ENCODE measurements at regions not wholly inside any gene's neighbourhood (a gene's known extent, or its start where the extent isn't known, plus 50 kb on each side); places are given as distances from the start of the nearest gene placed in this dataset.

DNA sequence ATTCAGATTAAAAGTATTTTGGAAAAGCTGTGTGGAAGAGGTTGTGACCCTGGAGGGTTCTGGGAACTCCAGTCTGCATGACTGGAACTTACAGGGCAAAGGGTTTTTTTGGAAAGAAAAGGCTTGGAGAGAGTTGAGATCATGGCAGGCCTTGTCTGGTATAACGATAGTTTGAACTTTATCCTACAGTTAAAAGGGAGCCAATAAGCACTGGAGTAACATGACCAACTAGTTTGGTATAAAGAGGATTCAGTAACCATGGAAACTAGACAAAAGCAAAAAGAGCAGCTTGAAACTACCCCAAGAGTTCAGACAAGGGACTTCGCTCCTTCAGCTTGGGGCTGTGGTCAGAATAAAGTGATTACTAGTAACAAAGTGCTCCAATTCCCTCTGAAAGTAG lies 151.2 kb upstream of the TMCO5A start:
- Mint-ChIP-seq H3K27me3 (peaks cover 8 to 9% of the 10 kb centered on the region in 2 donors), H3K36me3 (ENCODE audit: insufficient read depth) (no peaks in the 10 kb centered on the region), H3K4me3 (no peak overlapping the region), H3K4me1 (ENCODE audit: low read depth in 2 of 2) (no peaks in the 10 kb centered on the region), H3K9me3 (no peaks in the 10 kb centered on the region), H3K27ac (peak overlapping the region in 1 of 2 donors; percentile 60)
- DNase-seq (no peak), ATAC-seq (replicated peaks) (no peak)

DNA sequence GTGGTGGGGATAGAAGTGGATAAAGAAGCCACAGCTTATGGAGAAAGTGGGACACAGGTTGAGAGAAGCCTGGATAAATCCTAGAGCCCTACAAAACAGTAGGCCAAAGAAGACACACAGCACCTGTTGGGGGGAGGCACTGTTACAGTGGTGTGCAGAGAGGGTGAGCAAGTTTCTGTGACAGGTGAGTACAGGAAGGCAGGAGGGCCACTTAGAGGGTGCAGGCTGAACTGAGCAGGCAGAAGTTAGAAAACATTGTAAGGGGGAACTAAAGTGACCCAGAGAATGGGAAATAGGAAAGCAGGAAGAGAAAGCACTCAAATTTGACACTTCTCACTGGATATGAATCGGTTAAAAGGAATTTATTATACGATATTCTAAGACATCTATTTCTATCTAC lies 146.1 kb upstream of the TMCO5A start:
- H3K27ac Mint-ChIP-seq, result no peak overlapping the region
- DNase-seq, result no peak
- H3K4me3 Mint-ChIP-seq, result no peak overlapping the region
- no peaks in the 10 kb centered on the region for H3K4me1 Mint-ChIP-seq (ENCODE audit: low read depth in 2 of 2)
- no peaks in the 10 kb centered on the region for H3K9me3 Mint-ChIP-seq
- no peaks in the 10 kb centered on the region for H3K36me3 Mint-ChIP-seq (ENCODE audit: insufficient read depth)
- ATAC-seq (replicated peaks), result no peak
- H3K27me3 Mint-ChIP-seq, result peaks cover under 1 to 10% of the 10 kb centered on the region in 2 donors

DNA sequence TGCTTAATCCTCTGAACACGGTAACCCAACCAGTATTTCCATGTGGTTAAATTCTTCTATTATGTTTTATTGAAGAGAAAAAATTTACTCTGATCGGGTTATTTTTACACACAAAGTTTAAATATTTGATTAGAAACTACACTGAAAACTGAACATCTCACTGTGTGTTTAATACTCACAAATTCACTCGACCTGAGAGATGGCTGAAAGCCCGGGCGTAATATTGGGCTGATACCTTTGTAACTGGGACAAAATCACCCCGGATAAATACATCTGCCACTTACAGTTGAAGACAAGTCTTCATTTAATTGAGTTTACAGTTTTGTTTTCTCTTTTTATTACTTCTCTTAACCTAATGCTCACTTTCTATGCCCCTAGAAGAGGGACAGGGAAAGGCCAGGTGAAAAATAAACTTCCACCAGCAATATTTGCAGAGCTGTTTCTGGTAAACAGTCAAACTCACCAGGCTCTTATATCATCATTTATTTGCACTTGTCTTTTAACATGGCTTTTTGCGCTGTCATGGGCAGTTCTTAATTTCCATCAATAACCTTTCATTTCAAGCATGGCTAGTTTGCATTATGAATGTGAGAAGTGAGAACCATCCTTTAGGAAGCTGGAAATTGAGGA lies 145.6 kb upstream of the TMCO5A start:
- Mint-ChIP-seq H3K36me3 (ENCODE audit: insufficient read depth) (no peaks in the 10 kb centered on the region), H3K4me3 (no peak overlapping the region), H3K4me1 (ENCODE audit: low read depth in 2 of 2) (no peaks in the 10 kb centered on the region), H3K9me3 (no peaks in the 10 kb centered on the region), H3K27ac (no peak overlapping the region), H3K27me3 (peaks cover 0 to 10% of the 10 kb centered on the region in 2 donors)
- ATAC-seq (replicated peaks) (no peak), DNase-seq (no peak)

DNA sequence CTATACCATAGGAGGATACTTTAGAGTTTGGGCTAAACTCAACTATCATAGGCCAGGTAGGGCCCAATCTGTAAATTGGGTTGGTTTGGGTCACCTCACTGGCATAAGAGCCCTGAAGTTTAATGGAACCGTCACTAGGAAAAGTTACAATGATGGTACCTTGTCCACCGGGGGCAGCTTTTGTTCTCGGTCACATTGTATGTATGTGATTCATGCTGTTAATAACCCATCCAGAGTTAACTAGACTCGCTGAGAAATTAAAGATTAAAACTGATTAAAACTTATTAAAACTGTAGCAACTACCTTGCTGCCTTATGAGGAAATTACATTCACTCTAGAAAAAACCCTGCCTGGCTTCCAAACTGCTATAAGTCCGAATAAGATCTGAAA lies 145.0 kb upstream of the TMCO5A start:
- Mint-ChIP-seq H3K27ac (no peak overlapping the region), H3K9me3 (no peaks in the 10 kb centered on the region), H3K36me3 (ENCODE audit: insufficient read depth) (no peaks in the 10 kb centered on the region), H3K4me3 (no peak overlapping the region), H3K4me1 (ENCODE audit: low read depth in 2 of 2) (no peaks in the 10 kb centered on the region), H3K27me3 (peaks cover 0 to 10% of the 10 kb centered on the region in 2 donors)
- ATAC-seq (replicated peaks), result no peak
- no peak for DNase-seq

DNA sequence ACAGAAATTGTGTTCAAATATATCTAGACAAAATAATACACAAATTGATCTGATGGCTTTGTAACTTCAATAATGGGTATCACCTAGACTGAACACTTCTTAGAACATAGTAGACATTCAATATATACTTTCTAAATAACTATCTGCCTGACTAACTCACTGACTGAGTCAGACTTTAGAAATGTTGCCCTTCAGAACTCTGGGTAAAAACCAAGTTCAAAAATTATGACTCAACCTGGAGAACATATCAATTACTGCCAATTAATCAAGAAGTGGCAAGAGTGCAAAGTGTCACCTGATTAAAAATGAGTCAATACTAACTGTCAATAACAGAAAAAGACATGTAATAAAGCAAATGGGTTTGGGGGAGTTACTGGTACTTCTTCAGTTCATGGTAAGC lies 144.6 kb upstream of the TMCO5A start:
- Mint-ChIP-seq H3K27me3 (peaks cover 0 to 10% of the 10 kb centered on the region in 2 donors), H3K9me3 (no peaks in the 10 kb centered on the region), H3K4me1 (ENCODE audit: low read depth in 2 of 2) (no peaks in the 10 kb centered on the region), H3K36me3 (ENCODE audit: insufficient read depth) (no peaks in the 10 kb centered on the region), H3K4me3 (no peak overlapping the region), H3K27ac (no peak overlapping the region)
- DNase-seq (no peak), ATAC-seq (replicated peaks) (no peak)

DNA sequence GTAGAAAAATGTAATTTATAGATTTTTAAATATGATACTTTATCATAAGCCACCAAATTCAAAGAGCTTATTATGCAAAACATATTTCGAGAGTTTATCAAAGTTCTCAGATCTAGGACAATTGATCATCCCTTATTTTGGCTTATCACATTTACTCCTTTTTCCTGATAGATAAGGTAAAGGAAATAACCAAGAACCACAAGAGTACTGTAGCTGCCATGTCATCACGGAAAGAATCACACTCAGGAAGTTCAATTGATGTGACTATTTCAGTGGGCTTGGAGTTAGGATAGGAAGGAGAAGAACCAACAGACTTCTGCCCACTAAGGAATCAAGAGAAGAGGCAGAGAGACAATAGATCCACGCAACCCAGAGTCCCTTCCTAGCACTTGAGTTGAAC lies 142.7 kb upstream of the TMCO5A start:
- Mint-ChIP-seq H3K4me1 (ENCODE audit: low read depth in 2 of 2) (no peaks in the 10 kb centered on the region), H3K9me3 (no peaks in the 10 kb centered on the region), H3K36me3 (ENCODE audit: insufficient read depth) (no peaks in the 10 kb centered on the region), H3K27me3 (peaks cover 0 to 21% of the 10 kb centered on the region in 2 donors), H3K27ac (no peak overlapping the region), H3K4me3 (no peak overlapping the region)
- ATAC-seq (replicated peaks) (no peak), DNase-seq (no peak)

DNA sequence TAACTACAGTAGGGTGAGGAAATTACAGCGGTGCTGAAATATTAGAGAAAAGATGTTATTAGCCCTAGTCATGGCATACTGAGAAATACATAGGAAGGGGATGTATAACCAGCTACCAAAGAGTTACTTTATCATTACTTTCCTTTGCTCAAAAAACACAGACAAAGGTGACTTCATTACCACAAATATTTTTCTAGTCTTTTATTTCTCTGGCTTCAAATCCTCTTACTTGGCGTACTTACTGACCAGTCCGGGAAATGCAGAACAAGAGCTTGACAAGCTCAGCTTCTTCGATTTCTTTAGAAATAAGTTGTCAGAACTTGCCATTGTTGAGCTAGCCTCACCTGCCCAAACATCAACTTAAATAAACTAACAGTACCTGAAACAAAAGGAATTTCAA lies 142.1 kb upstream of the TMCO5A start:
- H3K36me3 Mint-ChIP-seq (ENCODE audit: insufficient read depth), result no peaks in the 10 kb centered on the region
- H3K4me3 Mint-ChIP-seq, result no peak overlapping the region
- ATAC-seq (replicated peaks), result no peak
- no peaks in the 10 kb centered on the region for H3K4me1 Mint-ChIP-seq (ENCODE audit: low read depth in 2 of 2)
- H3K27me3 Mint-ChIP-seq, result peaks cover 0 to 21% of the 10 kb centered on the region in 2 donors
- H3K9me3 Mint-ChIP-seq, result no peaks in the 10 kb centered on the region
- no peak for DNase-seq
- no peak overlapping the region for H3K27ac Mint-ChIP-seq

DNA sequence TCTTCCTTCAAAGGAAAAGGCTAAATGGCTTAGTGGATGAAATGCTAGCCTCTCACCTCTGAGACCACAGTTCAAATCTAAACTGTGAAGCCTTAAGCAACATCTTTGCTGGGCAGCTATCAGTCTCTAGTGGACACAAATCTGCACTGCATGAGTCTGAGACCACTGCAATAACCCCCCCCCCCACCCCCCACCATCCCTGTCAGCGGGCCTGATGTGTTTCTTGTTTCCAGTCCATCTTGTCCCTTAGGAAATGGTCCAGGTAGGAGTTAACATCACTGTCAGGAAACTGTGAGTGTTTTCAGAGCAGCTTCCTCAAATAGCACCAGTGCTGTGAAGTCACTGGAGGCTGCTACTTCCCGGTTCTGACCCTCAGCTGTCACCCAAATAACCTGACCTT lies 140.6 kb upstream of the TMCO5A start:
- no peak overlapping the region for H3K27ac Mint-ChIP-seq
- H3K27me3 Mint-ChIP-seq, result peaks cover 0 to 11% of the 10 kb centered on the region in 2 donors
- H3K36me3 Mint-ChIP-seq (ENCODE audit: insufficient read depth), result no peaks in the 10 kb centered on the region
- H3K9me3 Mint-ChIP-seq, result no peaks in the 10 kb centered on the region
- DNase-seq, result no peak
- H3K4me1 Mint-ChIP-seq (ENCODE audit: low read depth in 2 of 2), result no peaks in the 10 kb centered on the region
- no peak overlapping the region for H3K4me3 Mint-ChIP-seq
- ATAC-seq (replicated peaks), result no peak

DNA sequence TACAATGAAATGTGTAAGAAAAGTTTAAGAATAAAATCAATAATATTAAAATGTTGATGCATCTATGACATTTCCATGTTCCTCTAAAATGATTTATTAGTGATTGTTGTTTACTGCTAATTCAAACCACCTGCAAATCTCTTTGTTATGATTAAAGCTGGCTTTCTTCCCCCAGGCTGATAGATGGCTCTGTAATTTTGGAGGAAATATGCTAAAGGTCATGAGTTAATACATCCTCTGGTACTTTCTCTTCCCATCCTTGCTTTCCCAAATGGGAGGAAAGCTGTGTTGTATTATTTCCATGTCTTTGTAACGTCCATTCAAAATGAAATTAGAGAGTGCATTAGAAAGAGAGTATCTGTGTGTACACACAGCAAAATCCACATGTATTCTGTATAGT lies 139.5 kb upstream of the TMCO5A start:
- Mint-ChIP-seq H3K36me3 (ENCODE audit: insufficient read depth) (no peaks in the 10 kb centered on the region), H3K27me3 (peaks cover 0 to 11% of the 10 kb centered on the region in 2 donors), H3K4me1 (ENCODE audit: low read depth in 2 of 2) (no peaks in the 10 kb centered on the region), H3K9me3 (no peaks in the 10 kb centered on the region), H3K27ac (no peak overlapping the region), H3K4me3 (no peak overlapping the region)
- no peak for DNase-seq
- ATAC-seq (replicated peaks), result no peak

DNA sequence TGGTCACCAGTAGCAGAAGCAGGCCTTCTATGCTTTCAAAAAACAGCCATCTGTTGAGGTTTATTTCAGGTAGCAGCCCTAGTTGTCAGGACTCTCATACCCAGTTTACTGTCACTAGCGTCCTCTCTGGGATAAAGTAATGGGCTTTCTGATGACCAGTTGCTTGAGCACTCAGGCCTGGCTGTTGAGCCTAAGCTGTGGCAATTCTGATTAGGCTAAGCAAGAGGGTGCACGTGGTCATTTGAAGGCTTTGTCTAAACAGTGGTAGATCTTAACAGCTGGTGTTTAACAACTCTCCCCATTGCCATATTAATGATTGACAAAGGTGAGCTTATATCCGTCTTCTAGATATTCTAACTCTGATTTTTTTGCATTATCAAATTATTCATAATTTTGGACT lies 132.9 kb upstream of the TMCO5A start:
- no peak for DNase-seq
- no peaks in the 10 kb centered on the region for H3K4me1 Mint-ChIP-seq (ENCODE audit: low read depth in 2 of 2)
- no peak for ATAC-seq (replicated peaks)
- no peaks in the 10 kb centered on the region for H3K9me3 Mint-ChIP-seq
- no peak overlapping the region for H3K27ac Mint-ChIP-seq
- peaks cover under 1 to 9% of the 10 kb centered on the region in 2 donors for H3K27me3 Mint-ChIP-seq
- H3K36me3 Mint-ChIP-seq (ENCODE audit: insufficient read depth), result no peaks in the 10 kb centered on the region
- H3K4me3 Mint-ChIP-seq, result no peak overlapping the region

DNA sequence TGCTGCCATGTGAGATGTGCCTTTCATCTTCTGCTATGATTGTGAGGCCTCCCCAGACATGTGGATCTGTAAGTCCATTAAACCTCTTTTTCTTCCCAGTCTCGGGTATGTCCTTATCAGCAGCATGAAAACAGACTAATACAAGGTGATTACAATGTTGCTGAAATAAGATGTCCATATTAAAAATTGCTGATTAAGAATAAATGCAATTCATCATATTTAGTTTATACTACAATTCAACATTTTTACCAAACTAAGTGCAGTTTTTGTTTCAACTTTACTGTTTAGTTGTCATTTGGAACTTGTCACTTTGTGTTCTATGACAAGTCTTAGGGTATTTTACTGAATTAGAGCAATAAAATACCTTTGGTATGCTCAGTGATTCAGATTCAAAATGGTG lies 127.6 kb upstream of the TMCO5A start:
- Mint-ChIP-seq H3K9me3 (peaks cover 0 to 2% of the 10 kb centered on the region in 2 donors), H3K36me3 (ENCODE audit: insufficient read depth) (no peaks in the 10 kb centered on the region), H3K27me3 (peaks cover 0 to 9% of the 10 kb centered on the region in 2 donors), H3K4me1 (ENCODE audit: low read depth in 2 of 2) (no peaks in the 10 kb centered on the region), H3K4me3 (no peak overlapping the region), H3K27ac (no peak overlapping the region)
- ATAC-seq (replicated peaks) (no peak), DNase-seq (no peak)

DNA sequence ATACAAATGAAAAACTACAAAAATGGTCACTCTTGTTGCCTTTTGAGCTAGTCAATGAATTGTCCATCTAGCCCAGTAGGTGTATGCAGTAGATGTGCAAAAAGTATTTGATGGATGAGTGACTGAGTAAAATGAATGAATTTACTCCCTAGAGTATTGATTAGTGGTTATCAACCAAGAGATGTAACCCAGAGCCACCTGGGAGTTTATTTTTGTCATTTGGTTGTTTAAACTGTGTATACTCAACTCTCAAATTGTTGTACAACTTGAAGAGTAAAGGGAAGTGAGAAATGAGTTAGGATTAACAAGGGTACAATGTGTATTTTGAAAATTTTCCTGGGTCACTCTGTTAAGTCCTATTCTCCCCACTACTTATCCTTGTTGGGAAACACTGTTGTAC lies 124.1 kb upstream of the TMCO5A start:
- H3K4me1 Mint-ChIP-seq (ENCODE audit: low read depth in 2 of 2), result no peaks in the 10 kb centered on the region
- DNase-seq (no peak), ATAC-seq (replicated peaks) (no peak)
- no peak overlapping the region for H3K27ac Mint-ChIP-seq
- H3K36me3 Mint-ChIP-seq (ENCODE audit: insufficient read depth), result no peaks in the 10 kb centered on the region
- H3K9me3 Mint-ChIP-seq, result peaks cover 0 to 2% of the 10 kb centered on the region in 2 donors
- no peak overlapping the region for H3K4me3 Mint-ChIP-seq
- peaks cover 8 to 12% of the 10 kb centered on the region in 2 donors for H3K27me3 Mint-ChIP-seq

DNA sequence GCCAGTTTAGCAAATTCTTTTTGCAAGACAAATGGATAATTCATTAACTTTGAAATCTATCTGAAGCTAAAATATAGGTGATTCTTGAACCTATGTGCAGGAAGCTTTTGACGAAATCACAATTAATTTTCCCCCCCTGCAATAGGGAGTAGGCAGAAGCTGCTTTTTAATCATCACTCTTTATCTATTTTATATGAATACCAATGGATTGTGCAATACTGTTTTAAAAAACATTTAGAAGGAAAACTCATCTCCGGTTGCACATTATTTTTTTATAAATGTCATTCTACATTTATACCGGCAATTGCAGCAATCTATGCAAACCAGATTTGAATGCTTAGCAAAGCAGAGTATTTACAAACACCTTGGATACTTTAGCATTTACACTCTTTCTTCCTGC lies 121.1 kb upstream of the TMCO5A start:
- ATAC-seq (replicated peaks), result no peak
- H3K9me3 Mint-ChIP-seq, result peaks cover 0 to 2% of the 10 kb centered on the region in 2 donors
- H3K27me3 Mint-ChIP-seq, result peaks cover 8 to 12% of the 10 kb centered on the region in 2 donors
- H3K4me1 Mint-ChIP-seq (ENCODE audit: low read depth in 2 of 2), result no peaks in the 10 kb centered on the region
- no peak overlapping the region for H3K4me3 Mint-ChIP-seq
- no peak overlapping the region for H3K27ac Mint-ChIP-seq
- no peaks in the 10 kb centered on the region for H3K36me3 Mint-ChIP-seq (ENCODE audit: insufficient read depth)
- no peak for DNase-seq

DNA sequence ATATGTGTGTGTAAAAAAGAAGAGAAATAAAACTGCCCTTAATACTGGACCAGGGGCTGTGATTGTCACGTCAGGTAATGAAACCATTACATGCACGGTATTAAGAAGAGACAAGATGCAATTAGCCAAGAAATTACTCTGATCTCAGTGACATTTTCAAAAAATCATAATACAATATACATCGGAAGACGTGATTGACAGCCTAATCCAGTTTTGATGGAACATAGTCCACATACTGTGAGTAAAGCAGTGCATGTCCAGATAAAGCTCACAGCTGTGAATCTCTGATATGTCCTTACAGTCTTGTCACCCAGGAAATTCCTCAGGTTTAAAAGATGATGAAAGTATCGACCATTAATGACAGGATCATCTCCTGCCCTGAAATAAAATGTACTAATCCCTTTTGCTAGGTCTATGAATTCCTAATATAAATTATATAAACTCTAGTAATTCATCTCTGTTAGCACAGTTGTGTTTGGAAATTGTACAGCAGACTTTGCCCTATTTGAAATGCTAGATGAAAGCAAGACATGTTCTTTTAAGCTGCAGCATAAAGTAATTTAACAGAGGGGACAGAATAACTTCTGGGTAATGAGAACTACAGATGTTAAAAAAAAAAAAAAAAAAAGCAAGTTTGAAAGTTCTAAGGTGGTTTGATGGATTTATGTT lies 119.5 kb upstream of the TMCO5A start:
- Mint-ChIP-seq H3K27ac (no peak overlapping the region), H3K27me3 (peaks cover 8 to 12% of the 10 kb centered on the region in 2 donors), H3K36me3 (ENCODE audit: insufficient read depth) (no peaks in the 10 kb centered on the region), H3K9me3 (no peaks in the 10 kb centered on the region), H3K4me1 (ENCODE audit: low read depth in 2 of 2) (no peaks in the 10 kb centered on the region), H3K4me3 (no peak overlapping the region)
- DNase-seq (no peak), ATAC-seq (replicated peaks) (no peak)

All from effector memory CD8-positive, alpha-beta T cell (primary cell).